ENCODE measurements at regions not wholly inside any gene's neighbourhood (a gene's known extent, or its start where the extent isn't known, plus 50 kb on each side); places are given as distances from the start of the nearest gene placed in this dataset.
"Not testable (repeated sequence)": the region's sequence is repeated elsewhere in the genome, so short reads cannot be mapped to it uniquely, and the experiment has no call there.

GRCh38 chr5:156015137-156015536 lies 311.8 kb upstream of the SGCD start:
- DNase-seq (ENCODE audit: low read depth, low spot score) = no peak
- in situ Hi-C loops (cut with HindIII; ENCODE audit: low pct_unique_long_range_greater_than_20kb, low sequenced_read_pairs) = no loop called here

DNA sequence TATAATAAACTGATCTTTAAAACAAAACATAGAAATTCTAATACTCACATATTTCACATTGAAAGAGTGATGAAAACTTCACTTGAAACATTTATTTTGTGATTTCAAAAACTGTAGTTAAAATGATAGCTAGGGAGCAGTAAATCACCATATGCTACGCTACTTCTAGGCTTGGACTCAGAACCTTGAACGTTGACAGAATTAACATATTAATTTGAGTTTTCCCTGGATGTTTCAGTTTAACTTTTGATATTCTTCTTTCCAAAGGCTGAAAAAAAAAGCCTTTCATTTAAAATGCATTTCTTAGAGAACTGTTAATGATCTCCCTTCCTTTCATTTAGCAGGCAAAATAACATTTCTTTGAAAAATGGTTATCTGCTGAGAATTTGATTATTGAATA lies 307.8 kb upstream of the SGCD start:
- in situ Hi-C loops (cut with HindIII; ENCODE audit: low pct_unique_long_range_greater_than_20kb, low sequenced_read_pairs) = no loop called here
- no peak for DNase-seq (ENCODE audit: low read depth, low spot score)

DNA sequence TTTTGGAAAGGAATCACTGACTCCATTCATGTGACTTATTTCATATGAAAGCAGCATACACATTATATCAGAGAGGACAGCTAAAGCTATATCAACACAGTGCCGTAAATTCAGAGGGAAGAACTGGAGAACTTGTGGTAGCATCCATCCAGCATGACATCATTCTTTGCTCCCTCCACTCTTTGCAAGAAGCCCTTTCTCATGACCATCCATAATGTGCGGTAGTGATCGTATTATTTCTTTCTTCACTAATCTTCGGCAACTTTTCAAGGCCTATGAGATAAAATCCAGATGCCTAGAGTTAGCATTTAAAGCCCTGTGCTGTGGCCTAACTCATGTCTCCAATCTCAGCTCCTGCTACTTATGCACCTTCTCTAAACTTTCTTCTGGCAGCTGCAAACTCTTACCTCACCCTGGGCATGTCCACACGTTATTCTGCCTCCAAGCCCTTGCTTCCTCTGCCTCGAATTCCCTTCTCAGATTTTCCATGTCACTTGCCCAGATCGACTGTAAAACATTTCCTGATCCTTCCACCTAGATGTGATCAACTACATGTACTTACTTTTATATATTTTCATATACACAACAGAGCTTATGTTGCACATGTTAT lies 307.3 kb upstream of the SGCD start:
- no peak for DNase-seq (ENCODE audit: low read depth, low spot score)
- in situ Hi-C loops (cut with HindIII; ENCODE audit: low pct_unique_long_range_greater_than_20kb, low sequenced_read_pairs) = no loop called here

- in situ Hi-C loops (cut with HindIII; ENCODE audit: low pct_unique_long_range_greater_than_20kb, low sequenced_read_pairs) = no loop called here
- no peak for DNase-seq (ENCODE audit: low read depth, low spot score)
Observed at GRCh38 chr5:156020647-156021046, 306.3 kb upstream of the SGCD start.

- no peak for DNase-seq (ENCODE audit: low read depth, low spot score)
- in situ Hi-C loops (cut with HindIII; ENCODE audit: low pct_unique_long_range_greater_than_20kb, low sequenced_read_pairs) = no loop called here
Observed at GRCh38 chr5:156021866-156022265, 305.1 kb upstream of the SGCD start.

- in situ Hi-C loops (cut with HindIII; ENCODE audit: low pct_unique_long_range_greater_than_20kb, low sequenced_read_pairs) = no loop called here
- DNase-seq (ENCODE audit: low read depth, low spot score) = no peak
Observed at GRCh38 chr5:156025656-156026055, 301.3 kb upstream of the SGCD start.

- no peak for DNase-seq (ENCODE audit: low read depth, low spot score)
- in situ Hi-C loops (cut with HindIII; ENCODE audit: low pct_unique_long_range_greater_than_20kb, low sequenced_read_pairs) = no loop called here
Observed at GRCh38 chr5:156031181-156031580, 295.8 kb upstream of the SGCD start.

DNA sequence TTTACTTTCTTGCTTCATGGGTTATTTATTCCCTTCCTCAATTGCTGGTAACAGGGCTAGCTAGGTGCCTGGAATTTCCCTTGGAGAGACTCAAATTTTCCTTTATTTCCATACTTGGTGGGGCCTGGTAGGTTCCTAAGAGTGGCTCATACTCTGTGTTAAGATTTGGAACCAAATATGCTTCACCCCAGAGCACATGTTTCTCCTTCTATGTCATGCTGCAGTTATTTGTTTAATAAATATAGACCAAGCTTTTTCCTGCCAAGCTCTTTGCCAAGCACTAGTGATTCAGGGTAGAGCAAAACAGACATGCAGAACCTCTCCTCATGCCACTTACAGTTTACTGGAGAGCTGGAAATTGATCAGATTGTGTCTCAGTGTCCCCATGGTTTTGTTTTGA lies 290.3 kb upstream of the SGCD start:
- in situ Hi-C loops (cut with HindIII; ENCODE audit: low pct_unique_long_range_greater_than_20kb, low sequenced_read_pairs) = no loop called here
- no peak for DNase-seq (ENCODE audit: low read depth, low spot score)

DNA sequence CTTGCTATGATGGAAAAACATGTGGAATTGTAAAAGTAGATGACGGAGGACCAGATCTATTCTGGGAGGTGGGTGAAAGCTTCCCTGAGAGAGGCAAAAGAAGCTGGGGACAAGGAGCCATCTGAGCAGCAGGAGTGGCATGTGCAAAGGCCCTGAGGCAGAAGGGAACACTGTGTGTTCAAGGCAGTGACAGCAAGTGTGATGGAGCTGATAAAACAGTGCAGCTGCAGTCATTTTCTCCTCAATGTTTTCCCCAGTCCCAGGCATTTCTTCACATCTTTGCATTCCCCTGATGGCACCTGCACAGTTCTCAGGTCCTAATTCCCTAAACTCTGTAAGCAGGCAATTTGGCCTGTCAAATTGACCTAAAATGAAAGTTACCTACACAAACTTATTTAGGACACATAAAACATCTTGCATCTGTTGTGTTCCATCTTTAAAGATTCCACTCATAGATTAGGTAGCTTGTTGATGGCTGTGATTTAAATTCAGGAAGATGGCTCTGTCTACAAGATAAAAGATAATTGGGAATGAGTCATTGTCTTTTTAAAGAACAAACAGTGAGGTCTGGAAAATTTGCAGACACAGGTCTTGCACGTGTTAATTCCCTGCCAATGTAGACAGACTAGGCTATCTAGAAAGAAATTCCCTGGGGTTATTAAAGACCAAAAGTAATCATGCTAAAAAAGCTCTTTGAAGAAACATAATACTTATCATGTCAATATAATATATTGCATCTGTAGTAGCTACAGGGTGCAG lies 289.6 kb upstream of the SGCD start:
- in situ Hi-C loops (cut with HindIII; ENCODE audit: low pct_unique_long_range_greater_than_20kb, low sequenced_read_pairs) = no loop called here
- no peak for DNase-seq (ENCODE audit: low read depth, low spot score)

GRCh38 chr5:156042726-156043125 lies 284.2 kb upstream of the SGCD start:
- no peak for DNase-seq (ENCODE audit: low read depth, low spot score)
- in situ Hi-C loops (cut with HindIII; ENCODE audit: low pct_unique_long_range_greater_than_20kb, low sequenced_read_pairs) = no loop called here

DNA sequence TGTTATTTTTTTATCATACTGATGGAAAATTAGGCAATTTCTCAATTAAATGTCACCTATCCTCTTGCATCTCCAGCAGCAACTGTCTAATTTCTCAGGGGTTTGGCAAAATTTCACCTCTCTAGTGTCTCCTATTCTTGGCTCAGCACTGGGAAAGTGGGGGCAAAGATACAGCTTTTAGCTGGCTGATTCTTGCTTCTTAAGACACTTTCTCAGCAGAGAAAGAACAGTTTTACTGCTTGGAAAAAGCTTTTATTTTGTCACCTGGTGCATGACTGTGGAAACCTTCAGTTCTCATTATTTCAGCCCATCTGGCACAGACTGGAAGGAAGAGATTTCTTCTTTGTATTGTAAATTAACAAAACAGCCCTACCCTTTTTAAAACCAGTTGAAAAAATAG lies 283.6 kb upstream of the SGCD start:
- in situ Hi-C loops (cut with HindIII; ENCODE audit: low pct_unique_long_range_greater_than_20kb, low sequenced_read_pairs) = no loop called here
- DNase-seq (ENCODE audit: low read depth, low spot score) = no peak

DNA sequence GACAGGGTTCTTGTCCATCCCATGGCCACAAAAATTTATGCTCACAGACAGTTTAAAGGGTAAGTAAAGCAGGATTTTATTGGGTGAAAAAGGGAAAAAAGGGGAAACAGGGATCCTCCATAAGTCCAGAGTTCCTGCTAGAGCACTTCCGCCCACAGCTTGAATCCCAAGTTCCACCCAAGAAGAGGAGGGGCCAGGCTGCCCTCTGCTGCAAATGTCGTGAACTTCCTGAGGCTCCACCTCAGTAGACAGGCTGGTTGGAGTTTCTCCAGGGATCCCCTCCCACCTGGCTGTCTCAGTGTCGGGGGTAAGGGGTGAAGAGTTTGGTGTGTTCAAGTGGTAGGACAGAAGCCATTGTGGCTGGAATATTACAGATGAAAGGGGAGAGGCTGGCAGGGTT lies 275.0 kb upstream of the SGCD start:
- in situ Hi-C loops (cut with HindIII; ENCODE audit: low pct_unique_long_range_greater_than_20kb, low sequenced_read_pairs) = no loop called here
- peak; percentile 17 for DNase-seq (ENCODE audit: low read depth, low spot score)

- in situ Hi-C loops (cut with HindIII; ENCODE audit: low pct_unique_long_range_greater_than_20kb, low sequenced_read_pairs) = no loop called here
- no peak for DNase-seq (ENCODE audit: low read depth, low spot score)
Observed at GRCh38 chr5:156052656-156053055, 274.3 kb upstream of the SGCD start.

DNA sequence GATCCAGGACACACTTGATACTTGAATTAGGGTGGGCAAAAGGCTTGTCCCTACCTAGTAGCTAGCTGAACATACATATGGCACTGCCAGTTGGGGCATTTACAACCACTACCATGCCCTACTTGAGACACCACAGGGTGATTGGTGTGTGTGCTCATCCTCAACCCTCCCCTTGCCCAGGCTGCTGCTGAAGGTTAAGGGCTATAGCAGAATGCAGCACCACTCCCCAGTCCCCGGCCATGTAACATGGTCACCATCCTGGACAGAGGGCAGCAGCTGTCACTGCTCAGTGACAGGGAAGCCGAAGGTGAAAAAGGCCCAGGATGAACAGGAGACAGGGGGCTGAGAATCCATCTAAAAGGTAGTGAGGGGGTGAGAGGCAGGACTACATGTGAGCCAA lies 273.9 kb upstream of the SGCD start:
- DNase-seq (ENCODE audit: low read depth, low spot score) = no peak
- in situ Hi-C loops (cut with HindIII; ENCODE audit: low pct_unique_long_range_greater_than_20kb, low sequenced_read_pairs) = no loop called here

DNA sequence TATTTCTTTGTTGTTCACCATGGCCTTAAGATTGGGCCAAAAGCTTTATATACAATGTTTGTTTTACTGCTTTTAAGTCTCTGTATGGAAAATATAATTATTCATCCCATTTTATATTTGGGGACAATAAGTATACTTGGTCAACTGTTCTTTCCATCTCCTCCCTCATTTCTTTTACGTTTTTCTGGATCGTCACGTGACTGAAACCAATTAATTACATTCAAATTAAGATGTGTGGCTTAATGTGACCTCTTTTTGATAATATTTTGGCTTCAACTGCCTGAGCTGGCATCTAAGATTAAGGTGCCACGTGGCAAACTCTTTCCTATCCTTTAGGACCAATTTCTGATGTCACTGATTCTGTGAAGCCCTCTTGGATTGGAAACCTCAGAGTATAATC lies 250.1 kb upstream of the SGCD start:
- DNase-seq (ENCODE audit: low read depth, low spot score) = no peak
- in situ Hi-C loops (cut with HindIII; ENCODE audit: low pct_unique_long_range_greater_than_20kb, low sequenced_read_pairs) = no loop called here

DNA sequence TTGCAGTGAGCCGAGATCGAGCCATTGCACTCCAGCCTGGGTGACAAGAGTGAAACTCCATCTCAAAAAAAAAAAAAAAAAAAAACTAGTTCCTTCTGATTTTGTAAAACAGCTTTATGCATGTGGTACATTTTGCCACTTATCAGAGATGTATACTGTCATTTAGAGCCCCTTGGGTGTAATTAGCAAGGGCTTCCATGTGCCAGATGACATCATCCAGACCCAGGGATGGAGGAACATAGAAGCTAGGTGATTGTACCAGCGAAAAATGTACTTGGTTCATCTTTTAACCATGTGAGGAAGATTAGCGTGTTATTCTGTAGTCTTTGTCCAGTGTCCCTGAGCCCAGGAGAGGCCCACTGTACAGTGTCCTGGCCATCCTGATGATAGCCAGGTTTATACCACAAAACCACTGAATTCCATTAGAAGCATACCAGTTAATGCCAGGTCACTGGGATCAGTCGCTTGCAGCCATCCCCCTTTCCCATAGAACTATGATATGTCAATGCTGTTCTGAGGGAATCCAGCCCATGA lies 239.3 kb upstream of the SGCD start:
- in situ Hi-C loops (cut with HindIII; ENCODE audit: low pct_unique_long_range_greater_than_20kb, low sequenced_read_pairs) = no loop called here
- DNase-seq (ENCODE audit: low read depth, low spot score) = no peak

DNA sequence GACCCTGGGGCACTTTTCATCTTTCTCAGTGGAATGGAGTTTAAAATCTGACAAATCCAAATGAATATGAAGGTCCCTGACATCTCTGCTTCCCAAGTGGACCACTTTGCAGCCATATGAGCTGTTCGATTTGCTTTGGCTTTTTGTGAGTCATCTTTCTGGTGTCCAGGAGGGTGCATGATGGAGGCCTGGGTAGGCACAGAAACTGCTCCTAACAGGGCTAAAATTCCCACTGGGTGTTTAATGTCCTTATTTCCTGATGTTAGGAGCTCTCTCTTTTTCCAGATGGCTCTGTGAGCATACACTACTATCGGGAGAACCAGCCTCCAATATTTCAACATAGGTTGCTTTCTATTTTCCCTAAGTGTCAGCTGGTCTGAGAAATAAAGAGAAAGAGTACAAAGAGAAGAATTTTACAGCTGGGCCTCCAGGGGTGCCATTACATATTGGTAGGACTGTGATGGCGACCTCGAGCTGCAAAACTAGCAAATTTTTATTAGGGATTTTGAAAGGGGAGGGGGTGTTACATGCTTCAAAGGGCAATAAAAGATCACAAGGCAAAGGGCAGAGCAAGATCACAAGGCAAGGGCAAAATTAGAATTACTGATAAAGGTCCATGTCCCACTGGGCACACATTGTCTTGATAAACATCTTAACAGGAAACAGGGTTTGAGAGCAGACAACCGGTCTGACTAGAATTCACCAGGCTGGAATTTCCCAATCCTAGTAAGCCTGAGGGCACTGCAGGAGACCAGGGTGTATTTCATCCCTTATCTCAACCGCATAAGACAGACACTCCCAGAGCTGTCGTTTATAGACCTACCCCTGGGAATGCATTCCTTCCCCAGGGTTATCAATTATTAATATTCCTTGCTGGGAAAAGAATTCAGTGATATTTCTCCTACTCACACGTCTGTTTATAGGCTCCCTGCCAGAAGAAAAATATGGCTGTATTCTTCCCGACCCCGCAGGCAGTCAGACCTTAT lies 236.7 kb upstream of the SGCD start:
- DNase-seq (ENCODE audit: low read depth, low spot score); in situ Hi-C loops (cut with HindIII; ENCODE audit: low pct_unique_long_range_greater_than_20kb, low sequenced_read_pairs): not testable (repeated sequence)

DNA sequence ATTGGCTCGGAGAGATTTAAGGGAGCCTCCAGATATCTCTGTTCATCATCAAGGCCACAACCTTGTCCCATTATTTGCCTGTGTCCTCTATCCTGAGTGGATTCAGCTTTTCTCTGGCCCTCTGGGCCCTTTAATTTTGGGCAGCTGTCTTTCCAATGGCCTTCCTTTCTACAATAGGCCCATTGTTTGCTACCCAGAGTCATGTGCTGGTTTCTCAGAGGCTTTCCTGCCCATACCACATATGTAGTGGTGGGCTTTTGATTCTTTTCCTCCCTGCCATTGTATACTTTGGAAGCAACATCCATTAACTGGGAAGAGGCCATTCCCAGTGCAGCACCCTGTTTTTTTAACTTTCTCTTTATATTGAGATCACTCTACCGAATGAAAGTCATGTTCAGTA lies 233.9 kb upstream of the SGCD start:
- peak; percentile 47 for DNase-seq (ENCODE audit: low read depth, low spot score)
- in situ Hi-C loops (cut with HindIII; ENCODE audit: low pct_unique_long_range_greater_than_20kb, low sequenced_read_pairs) = no loop called here
